SJSA1 (cell line): ENCODE measurements at regions not wholly inside any gene's neighbourhood (a gene's known extent, or its start where the extent isn't known, plus 50 kb on each side); places are given as distances from the start of the nearest gene placed in this dataset.
A peak's percentile ranks its signal among the peaks of the same experiment; 100 is the strongest.
"Not testable (repeated sequence)": the region's sequence is repeated elsewhere in the genome, so short reads cannot be mapped to it uniquely, and the experiment has no call there.

Experiments
- DNase-seq, 2 experiments: peaks; one replicate each; pipeline ENCODE4 v3.0.0-alpha.2; 2015 to 2020; ENCODE audit warnings: low spot score in 2 of 2, low read depth in 1 of 2
- H3K27ac ChIP-seq: fragments of 250-450 bp; sonication (Bioruptor Pico); 2 replicates; pipeline ENCODE4 v1.5.1; 2020; ENCODE audit warnings: mild to moderate bottlenecking, moderate library complexity
- H3K27me3 ChIP-seq: fragments of 250-450 bp; sonication (Bioruptor Pico); replicated peaks from 2 replicates; pipeline ENCODE4 v1.5.1; 2020; ENCODE audit warnings: mild to moderate bottlenecking, moderate library complexity
- H3K36me3 ChIP-seq: fragments of 250-450 bp; sonication (Bioruptor Pico); 2 replicates; pipeline ENCODE4 v1.5.1; 2020; ENCODE audit warnings: mild to moderate bottlenecking
- H3K4me1 ChIP-seq: fragments of 250-450 bp; sonication (Bioruptor Pico); replicated peaks from 2 replicates; pipeline ENCODE4 v1.6.1; 2021; ENCODE audit warnings: mild to moderate bottlenecking
- H3K4me3 ChIP-seq: fragments of 250-450 bp; sonication (Bioruptor Pico); 2 replicates; pipeline ENCODE4 v1.5.1; 2020; ENCODE audit warnings: mild to moderate bottlenecking
- H3K9me3 ChIP-seq: fragments of 250-450 bp; sonication (Bioruptor Pico); replicated peaks from 2 replicates; pipeline ENCODE4 v1.5.1; 2020; ENCODE audit warnings: mild to moderate bottlenecking

DNA sequence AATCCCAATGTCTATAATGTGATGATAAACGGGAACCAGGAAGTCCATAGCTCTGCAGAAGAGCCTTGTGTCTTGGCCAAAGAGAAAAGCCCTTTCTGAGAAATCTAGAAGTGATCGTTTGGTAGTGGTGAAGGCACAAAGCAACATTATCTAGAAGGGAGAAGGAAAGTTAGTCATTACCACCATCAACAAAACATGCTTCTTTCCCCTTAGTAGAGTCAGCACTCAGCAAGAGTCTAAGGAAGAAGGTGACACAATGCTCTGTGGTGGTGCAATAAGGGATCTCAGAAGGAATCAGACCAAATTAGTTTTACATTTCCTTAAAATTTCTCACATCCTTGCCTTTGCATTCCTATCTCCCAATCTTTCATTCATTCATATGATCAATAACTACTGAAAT, 134.4 kb upstream of the PRDX6 start:
- Histone ChIP-seq H3K4me1 (no peaks in the 10 kb centered on the region), H3K27ac (no peak overlapping the region), H3K9me3 (no peaks in the 10 kb centered on the region), H3K27me3 (no peaks in the 10 kb centered on the region), H3K4me3 (no peak overlapping the region), H3K36me3 (no peaks in the 10 kb centered on the region)
- DNase-seq: no peak

DNA sequence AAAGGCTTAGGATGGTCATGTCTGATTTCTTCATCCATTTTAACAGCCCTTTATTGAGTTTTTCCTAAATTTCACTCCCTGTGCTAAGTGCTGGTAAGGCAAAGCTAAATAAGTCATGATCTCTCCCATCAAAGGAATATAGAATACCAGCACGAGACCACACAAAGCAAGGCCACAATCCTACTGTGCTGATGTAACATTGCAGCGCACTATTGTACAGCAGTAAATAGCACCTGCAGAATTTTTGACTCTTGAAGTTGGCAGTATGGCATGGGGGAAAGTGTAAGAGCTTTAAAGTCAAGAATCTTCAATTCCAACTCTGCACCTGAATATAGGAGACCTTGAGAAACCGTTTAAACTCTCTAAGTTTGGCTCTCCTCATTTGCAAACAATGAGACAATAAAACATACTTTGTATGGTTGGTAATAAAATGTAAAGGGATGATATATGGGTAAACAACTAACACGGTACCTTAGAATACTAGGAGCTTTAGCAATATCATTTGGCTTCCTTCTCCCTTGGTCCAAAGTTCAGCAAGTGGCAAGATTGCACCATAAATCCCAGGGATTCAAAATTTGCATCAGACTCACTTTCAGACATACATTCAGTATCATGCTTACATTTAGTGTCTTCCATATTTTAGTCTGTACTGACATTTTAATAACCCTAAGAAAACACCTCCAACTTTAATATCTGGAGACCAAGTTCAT, 132.9 kb upstream of the PRDX6 start:
- Histone ChIP-seq H3K9me3 (no peaks in the 10 kb centered on the region), H3K27ac (no peak overlapping the region), H3K36me3 (no peaks in the 10 kb centered on the region), H3K27me3 (no peaks in the 10 kb centered on the region), H3K4me3 (no peak overlapping the region), H3K4me1 (no peaks in the 10 kb centered on the region)
- no peak for DNase-seq

DNA sequence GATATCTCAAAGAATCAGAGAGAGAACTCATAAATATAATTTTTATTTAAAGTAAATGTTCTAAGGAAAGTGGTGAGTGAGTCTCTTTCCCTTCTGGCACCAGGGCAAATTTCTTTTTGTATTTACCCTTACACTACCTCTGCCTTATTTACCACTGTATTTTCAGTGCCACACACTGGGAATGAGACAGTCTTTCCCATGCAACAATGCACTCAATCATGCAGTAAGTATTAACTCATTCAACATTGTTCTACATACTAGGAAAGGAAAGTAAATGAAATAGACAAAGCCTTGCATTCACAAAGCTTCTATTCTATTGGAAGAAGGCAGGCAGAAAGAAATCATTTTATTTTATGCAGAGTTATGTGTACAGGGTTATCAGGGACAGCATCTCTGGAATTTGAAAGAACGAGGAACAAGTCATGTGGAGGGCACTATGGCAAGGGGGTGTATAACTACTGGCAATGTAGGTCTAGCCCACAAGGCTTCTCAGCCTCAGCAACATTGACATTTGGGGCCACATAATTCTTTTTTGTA, 129.8 kb upstream of the PRDX6 start:
- no peak overlapping the region for H3K27ac ChIP-seq
- no peaks in the 10 kb centered on the region for H3K36me3 ChIP-seq
- no peak for DNase-seq
- H3K4me3 ChIP-seq: no peak overlapping the region
- H3K4me1 ChIP-seq: no peaks in the 10 kb centered on the region
- no peaks in the 10 kb centered on the region for H3K27me3 ChIP-seq
- H3K9me3 ChIP-seq: no peaks in the 10 kb centered on the region

DNA sequence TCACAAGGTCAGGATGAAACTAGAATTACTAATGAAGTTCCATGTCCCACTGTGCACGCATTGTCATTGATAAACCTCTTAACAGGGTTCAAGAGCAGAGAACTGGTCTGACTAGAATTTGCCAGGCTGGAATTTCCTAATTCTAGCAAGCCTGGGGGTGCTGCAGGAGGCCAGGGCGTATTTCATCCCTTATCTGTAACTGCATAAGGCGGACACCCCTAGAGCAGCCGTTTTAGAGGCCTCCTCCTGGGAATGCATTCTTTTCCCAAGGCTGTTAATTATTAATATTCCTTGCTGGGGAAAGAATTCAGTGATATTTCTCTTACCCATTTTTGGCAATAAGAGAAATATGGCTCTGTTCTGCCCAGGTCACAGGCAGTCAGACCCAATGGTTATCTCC, 124.5 kb upstream of the PRDX6 start:
- DNase-seq, H3K4me3 ChIP-seq, H3K36me3 ChIP-seq, H3K4me1 ChIP-seq, H3K27me3 ChIP-seq, H3K9me3 ChIP-seq, H3K27ac ChIP-seq: not testable (repeated sequence)

DNA sequence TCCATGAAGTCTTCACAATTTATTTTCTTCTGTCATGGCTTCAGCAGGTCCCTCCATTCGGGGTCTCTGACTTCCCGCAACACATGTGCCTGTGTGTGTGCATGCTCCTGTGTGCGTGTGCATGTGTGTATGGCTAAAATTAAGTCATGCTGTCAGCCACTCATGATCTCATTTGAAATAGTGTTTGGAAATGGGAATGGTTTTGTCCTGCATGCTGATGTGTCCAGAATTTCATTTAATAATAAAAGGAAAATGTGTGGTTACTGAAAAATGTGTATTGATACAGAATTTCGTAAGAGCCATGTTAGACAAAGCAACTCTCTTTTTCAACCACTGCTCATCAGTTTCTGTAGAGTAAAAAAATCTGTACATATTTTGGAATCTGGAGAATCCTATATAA, 123.8 kb upstream of the PRDX6 start:
- no peaks in the 10 kb centered on the region for H3K27me3 ChIP-seq
- no peak overlapping the region for H3K4me3 ChIP-seq
- H3K36me3 ChIP-seq: no peaks in the 10 kb centered on the region
- no peak overlapping the region for H3K27ac ChIP-seq
- no peaks in the 10 kb centered on the region for H3K4me1 ChIP-seq
- DNase-seq: no peak
- no peaks in the 10 kb centered on the region for H3K9me3 ChIP-seq

DNA sequence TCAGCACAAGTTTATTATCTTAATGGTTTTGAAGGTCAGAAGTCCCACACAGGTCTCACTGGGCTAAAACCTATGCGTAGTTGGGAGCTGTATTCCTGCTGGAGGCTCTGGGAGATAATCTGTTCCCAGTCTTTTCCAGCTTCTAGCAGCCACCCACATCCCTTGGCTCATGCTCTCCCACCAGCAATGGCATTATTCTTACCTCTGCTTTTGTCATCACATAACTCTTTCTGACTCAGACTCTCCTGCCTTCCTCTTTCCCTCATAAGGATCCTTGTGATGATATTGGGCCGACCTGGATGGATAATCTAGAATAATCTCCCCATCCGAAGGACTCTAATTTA, 122.2 kb upstream of the PRDX6 start:
- Histone ChIP-seq H3K9me3 (no peaks in the 10 kb centered on the region; the same call in 1 of the 2 replicates), H3K36me3 (no peaks in the 10 kb centered on the region), H3K27me3 (no peaks in the 10 kb centered on the region), H3K4me3 (no peak overlapping the region), H3K27ac (no peak overlapping the region), H3K4me1 (no peaks in the 10 kb centered on the region)
- no peak for DNase-seq

DNA sequence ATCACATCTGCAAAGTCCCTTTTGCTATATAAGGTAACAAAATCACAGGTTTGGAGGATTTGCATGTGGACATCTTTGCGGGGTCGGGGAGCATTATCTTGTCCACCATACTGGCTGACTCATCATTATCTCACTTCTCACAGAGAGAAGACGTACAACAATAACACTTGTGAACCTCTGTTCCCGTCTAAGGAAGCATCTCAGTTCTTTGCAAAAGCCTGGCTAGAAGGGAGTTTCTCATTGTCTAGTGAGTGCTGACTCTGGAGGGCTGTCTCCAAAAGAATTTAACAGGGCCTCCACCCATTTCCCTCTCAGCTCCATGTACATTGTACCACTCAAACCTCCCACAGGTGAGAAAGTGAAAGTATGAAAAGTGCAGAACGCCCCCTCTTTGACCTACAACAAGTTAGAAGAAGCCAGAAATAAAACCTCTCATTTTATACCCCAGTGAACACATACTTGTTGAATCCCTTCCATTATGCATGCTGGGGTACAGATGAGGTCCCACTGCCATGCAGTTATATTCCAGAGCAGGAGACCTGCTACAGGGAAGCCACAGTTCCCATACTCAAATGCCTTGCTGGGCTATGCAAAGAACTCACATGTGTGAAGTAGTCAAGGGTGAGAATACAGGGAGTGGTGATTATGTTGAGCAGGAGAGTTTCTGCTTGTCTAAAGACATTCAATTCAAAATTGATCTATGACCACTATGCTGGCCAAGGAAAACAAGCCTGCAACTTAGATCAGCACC, 121.7 kb upstream of the PRDX6 start:
- Histone ChIP-seq H3K4me1 (no peaks in the 10 kb centered on the region), H3K9me3 (no peaks in the 10 kb centered on the region; the same call in 1 of the 2 replicates), H3K4me3 (no peak overlapping the region), H3K27me3 (no peaks in the 10 kb centered on the region), H3K27ac (no peak overlapping the region), H3K36me3 (no peaks in the 10 kb centered on the region)
- DNase-seq: no peak

DNA sequence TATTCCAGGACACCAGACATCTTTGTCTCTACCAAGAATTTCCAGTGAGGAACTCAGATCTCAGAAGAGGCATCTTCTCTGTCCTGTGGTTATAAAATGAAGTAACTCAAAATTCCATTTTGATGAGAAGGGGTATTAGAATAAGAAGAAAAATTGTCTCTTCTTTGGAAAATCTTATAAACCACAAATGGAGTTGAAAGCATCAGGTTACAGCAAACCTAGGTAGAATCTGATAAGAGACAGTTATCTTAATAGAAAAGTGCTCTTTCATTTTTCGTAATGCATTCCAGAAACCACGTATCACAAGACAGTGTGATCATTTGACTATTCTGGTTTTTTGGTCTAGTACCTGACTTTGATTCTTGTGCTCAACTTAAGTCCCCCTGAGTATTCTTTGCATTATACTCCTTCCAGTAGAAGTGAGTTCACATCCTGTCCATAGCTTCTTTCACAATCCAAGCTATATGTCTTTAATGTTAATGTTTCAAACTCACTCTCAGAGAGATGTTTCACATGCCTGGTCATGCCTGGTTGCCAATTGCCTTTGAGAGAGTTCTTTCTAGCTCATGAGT, 120.9 kb upstream of the PRDX6 start:
- Histone ChIP-seq H3K27ac (no peak overlapping the region), H3K27me3 (no peaks in the 10 kb centered on the region), H3K9me3 (no peaks in the 10 kb centered on the region; the same call in 1 of the 2 replicates), H3K36me3 (no peaks in the 10 kb centered on the region), H3K4me1 (no peaks in the 10 kb centered on the region), H3K4me3 (no peak overlapping the region)
- DNase-seq: no peak

DNA sequence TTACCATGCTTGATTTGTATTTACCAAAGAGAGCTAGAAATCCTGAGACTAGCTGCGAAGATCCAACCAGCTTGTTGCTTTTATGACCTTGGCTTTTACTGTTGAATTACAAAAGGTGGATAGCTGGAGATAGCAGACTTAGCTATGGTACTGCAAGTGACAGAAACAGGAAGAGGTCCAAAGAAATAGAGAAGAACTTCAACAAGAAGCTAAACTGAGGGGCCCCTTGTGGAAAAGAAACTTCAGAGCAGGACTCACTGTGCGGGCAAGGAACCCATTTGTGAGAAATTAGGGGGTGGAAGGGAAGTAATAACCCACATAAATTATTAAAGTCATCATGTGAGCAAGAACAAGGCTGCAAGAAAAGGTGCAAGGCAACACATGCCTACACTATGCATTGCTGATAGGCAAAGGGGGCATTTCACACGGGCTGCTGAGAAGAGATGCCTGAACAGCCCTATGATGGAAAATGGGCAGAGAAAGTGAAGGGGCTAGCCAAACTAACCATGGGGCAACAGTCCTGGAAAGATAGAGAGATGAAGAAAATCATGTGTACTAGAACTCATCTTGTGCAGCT, 116.6 kb upstream of the PRDX6 start:
- no peak overlapping the region for H3K27ac ChIP-seq
- no peaks in the 10 kb centered on the region for H3K36me3 ChIP-seq
- DNase-seq: peak in 1 of 2 experiments; percentile 8
- no peaks in the 10 kb centered on the region; the same call in 1 of the 2 replicates for H3K9me3 ChIP-seq
- H3K27me3 ChIP-seq: no peaks in the 10 kb centered on the region
- H3K4me1 ChIP-seq: no peaks in the 10 kb centered on the region
- no peak overlapping the region for H3K4me3 ChIP-seq

DNA sequence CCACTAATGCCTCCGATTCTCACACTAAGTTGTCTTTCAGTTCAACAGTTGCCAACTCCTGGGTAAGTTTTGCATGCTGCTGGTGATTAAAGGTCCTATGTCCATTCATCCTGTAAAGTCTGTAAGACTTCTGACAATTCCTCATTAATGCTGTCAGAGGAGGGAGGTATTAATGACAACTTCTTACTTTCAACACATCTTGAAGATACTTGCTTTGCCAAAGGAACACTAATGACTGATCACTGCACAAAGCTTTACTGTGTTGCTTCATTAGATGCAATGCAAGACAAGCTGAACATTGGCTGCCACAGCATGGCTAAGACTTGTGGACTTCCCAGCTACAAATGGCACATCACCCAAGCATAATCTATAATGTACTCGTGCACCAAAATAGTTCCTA, 114.6 kb upstream of the PRDX6 start:
- peak in 1 of 2 experiments; percentile 4 for DNase-seq
- H3K4me3 ChIP-seq: no peak overlapping the region
- no peaks in the 10 kb centered on the region for H3K27me3 ChIP-seq

DNA sequence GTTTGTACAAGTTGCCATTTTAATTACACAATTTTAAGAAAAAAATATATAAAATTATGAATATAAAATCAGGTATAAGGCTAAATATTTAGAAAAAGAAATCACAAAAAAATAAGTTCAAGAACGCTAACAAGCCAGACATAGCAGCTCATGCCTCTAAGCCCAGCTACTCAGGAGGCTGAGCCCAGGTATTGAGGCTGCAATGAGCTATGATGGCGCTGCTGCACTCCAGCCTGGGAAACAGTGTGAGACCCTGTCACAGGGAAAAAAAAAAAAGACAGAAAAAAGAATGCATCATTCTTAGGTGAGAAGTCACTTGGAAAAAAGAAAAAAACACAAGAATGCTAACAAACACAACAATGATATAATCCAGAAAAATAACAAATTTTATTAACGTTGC, 112.3 kb upstream of the PRDX6 start:
- Histone ChIP-seq H3K27me3 (no peaks in the 10 kb centered on the region), H3K4me1 (no peaks in the 10 kb centered on the region), H3K36me3 (no peaks in the 10 kb centered on the region), H3K9me3 (no peaks in the 10 kb centered on the region), H3K27ac (no peak overlapping the region), H3K4me3 (no peak overlapping the region)
- no peak for DNase-seq

More for the DNA sequence above, 114.6 kb upstream of the PRDX6 start:
- no peaks in the 10 kb centered on the region for H3K4me1 ChIP-seq
- H3K36me3 ChIP-seq: no peaks in the 10 kb centered on the region
- H3K9me3 ChIP-seq: no peaks in the 10 kb centered on the region; the same call in 1 of the 2 replicates
- H3K27ac ChIP-seq: no peak overlapping the region

DNA sequence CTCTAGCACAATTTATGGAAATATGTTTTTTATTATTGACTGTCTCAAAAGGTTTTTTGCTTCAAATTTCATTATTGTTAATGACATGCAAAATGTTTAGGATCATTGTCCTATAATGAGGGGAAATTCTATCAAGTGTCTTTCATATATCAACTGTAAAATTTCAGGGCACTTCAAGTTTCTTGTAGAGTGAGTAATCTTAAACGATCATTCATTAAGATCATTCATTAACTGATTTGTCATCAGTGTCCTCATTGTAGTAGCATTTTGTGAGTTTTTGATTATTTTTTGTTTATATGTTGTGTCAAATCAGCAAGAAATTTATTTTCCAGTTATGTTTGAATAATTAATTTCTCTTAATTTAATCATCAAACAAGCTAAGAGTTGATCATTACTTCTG, 111.8 kb upstream of the PRDX6 start:
- no peak for DNase-seq
- no peak overlapping the region for H3K27ac ChIP-seq
- H3K36me3 ChIP-seq: no peaks in the 10 kb centered on the region
- no peaks in the 10 kb centered on the region for H3K9me3 ChIP-seq
- H3K27me3 ChIP-seq: no peaks in the 10 kb centered on the region
- H3K4me3 ChIP-seq: no peak overlapping the region
- H3K4me1 ChIP-seq: no peaks in the 10 kb centered on the region

DNA sequence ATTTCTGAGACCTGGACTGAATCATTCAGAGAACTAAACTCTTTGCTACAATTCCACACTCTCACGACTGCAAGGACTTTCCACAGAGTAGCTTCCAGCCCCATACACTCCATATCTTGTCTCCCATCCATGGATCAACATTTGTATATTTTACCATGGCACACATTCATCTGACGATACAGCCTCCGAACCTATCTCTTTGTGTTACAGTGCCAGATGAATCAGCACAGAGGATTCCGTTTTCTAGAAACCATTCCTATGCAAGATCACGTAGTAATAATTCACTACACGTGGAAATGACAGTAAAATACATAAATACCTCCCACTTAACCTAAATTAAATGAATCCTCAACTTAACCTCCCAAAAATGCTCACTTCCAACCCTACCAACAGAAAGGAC, 110.0 kb upstream of the PRDX6 start:
- no peak overlapping the region for H3K27ac ChIP-seq
- H3K27me3 ChIP-seq: no peaks in the 10 kb centered on the region
- H3K36me3 ChIP-seq: no peaks in the 10 kb centered on the region
- H3K4me1 ChIP-seq: no peaks in the 10 kb centered on the region
- H3K9me3 ChIP-seq: no peaks in the 10 kb centered on the region
- no peak for DNase-seq
- no peak overlapping the region for H3K4me3 ChIP-seq

DNA sequence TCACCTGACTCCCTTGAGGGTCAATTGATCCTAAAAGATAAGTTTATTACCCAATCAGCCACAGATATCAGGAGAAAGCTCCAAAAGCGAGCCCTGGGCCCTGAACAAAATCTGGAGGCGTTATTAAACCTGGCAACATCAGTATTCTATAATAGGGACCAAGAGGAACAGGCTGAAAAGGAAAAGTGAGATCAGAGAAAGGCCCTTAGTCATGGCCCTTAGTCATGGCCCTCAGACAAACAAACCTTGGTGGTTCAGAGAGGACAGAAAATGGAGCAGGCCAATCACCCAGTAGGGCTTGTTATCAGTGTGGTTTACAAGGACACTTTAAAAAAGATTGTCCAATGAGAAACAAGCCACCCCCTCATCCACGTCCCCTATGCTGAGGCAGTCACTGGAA, 106.5 kb upstream of the PRDX6 start:
- not testable (repeated sequence) for H3K9me3 ChIP-seq, DNase-seq, H3K4me1 ChIP-seq, H3K27ac ChIP-seq, H3K36me3 ChIP-seq, H3K27me3 ChIP-seq, H3K4me3 ChIP-seq
